ENCODE measurements at regions not wholly inside any gene's neighbourhood (a gene's known extent, or its start where the extent isn't known, plus 50 kb on each side); places are given as distances from the start of the nearest gene placed in this dataset.

- Histone ChIP-seq H3K14ac (replicated peaks; ENCODE audit: low read depth, low read length) (no peak overlapping the region), H2AFZ (replicated peaks; ENCODE audit: low read length, poor library complexity) (no peak overlapping the region), H3K18ac (ENCODE audit: low read depth, low read length) (no peak overlapping the region), H4K91ac (ENCODE audit: insufficient read depth, low read depth, low read length) (no peak overlapping the region), H3K27ac (ENCODE audit: insufficient read depth, low read length) (no peak overlapping the region), H3K79me1 (ENCODE audit: low read depth in 1 of 2, low read length in 2 of 2) (no peaks in the 10 kb centered on the region), H3K4me2 (ENCODE audit: low read depth, low read length) (no peak overlapping the region), H2BK120ac (ENCODE audit: low read depth, low read length) (no peak overlapping the region), H3K9me3 (ENCODE audit: control insufficient read depth, insufficient read depth, low read length) (no peaks in the 10 kb centered on the region), H3K4me3 (ENCODE audit: insufficient read depth, low read depth, low read length) (no peak overlapping the region), H3K27me3 (ENCODE audit: control insufficient read depth, insufficient read depth, low read length) (no peaks in the 10 kb centered on the region), H3K36me3 (ENCODE audit: control insufficient read depth, insufficient read depth, low read length) (no peaks in the 10 kb centered on the region), H3K23ac (ENCODE audit: low read depth, low read length) (no peak overlapping the region), H2BK5ac (ENCODE audit: low read depth, low read length, poor library complexity, severe bottlenecking) (no peak overlapping the region), H3K9ac (ENCODE audit: low read depth, low read length) (no peak overlapping the region), H3K56ac (ENCODE audit: extremely low read depth, insufficient read depth, low read length) (no peak overlapping the region), H2AK5ac (ENCODE audit: low read depth, low read length) (no peak overlapping the region), H2AK9ac (replicated peaks; ENCODE audit: low read depth, low read length, poor library complexity) (no peak overlapping the region), H3K4me1 (ENCODE audit: control insufficient read depth, insufficient read depth, low read length) (no peaks in the 10 kb centered on the region), H3K9me1 (ENCODE audit: insufficient read depth, low read length) (no peaks in the 10 kb centered on the region), H4K8ac (ENCODE audit: low read depth in 2 of 2, low read length in 2 of 2) (no peak overlapping the region), H4K5ac (ENCODE audit: low read depth, low read length) (no peak overlapping the region), H4K20me1 (ENCODE audit: insufficient read depth, low read length) (no peaks in the 10 kb centered on the region), H2BK15ac (ENCODE audit: low read depth, low read length) (no peak overlapping the region), H3K4ac (ENCODE audit: low read depth, low read length) (no peak overlapping the region), H2BK20ac (ENCODE audit: low read depth, low read length) (no peak overlapping the region)
- CTCF ChIA-PET, result no interaction called here
- ATAC-seq (ENCODE audit: low read depth) (no peak), DNase-seq (no peak)
- TF ChIP-seq BHLHE40 (IDR thresholded peaks at IDR 0.05; ENCODE audit: low read depth, low read length) (no peak), MAZ (IDR thresholded peaks at IDR 0.05; ENCODE audit: borderline replicate concordance, low read depth, low read length) (no peak), MAFK (IDR thresholded peaks at IDR 0.05; ENCODE audit: low read depth, low read length) (no peak), FOS (IDR thresholded peaks at IDR 0.05; ENCODE audit: low read depth, low read length) (no peak), CEBPB (IDR thresholded peaks at IDR 0.05; ENCODE audit: low read depth, low read length) (no peak)
- in situ Hi-C loops (cut with MboI; ENCODE audit: low sequenced_read_pairs) (no loop called here), intact Hi-C loops (cut with micrococcal nuclease) (no loop called here), dilution Hi-C loops (cut with HindIII; ENCODE audit: low sequenced_read_pairs, unreplicated experiment) (no loop called here)
- no TSS peak for BruUV-seq (replicated peaks)
- POLR2A ChIA-PET (ENCODE audit: unreplicated experiment), result no interaction called here
- WGBS, 2 experiments (ENCODE audit: extremely low coverage in 2 of 2, insufficient read length in 1 of 2), result no CpG with 5 or more reads among the region's 2 CpGs
Measured at GRCh38 chr11:92162776-92163175, 61.8 kb upstream of the FAT3 start.

Data from IMR-90 (cell line).